ENCODE measurements at regions not wholly inside any gene's neighbourhood (a gene's known extent, or its start where the extent isn't known, plus 50 kb on each side); places are given as distances from the start of the nearest gene placed in this dataset.

DNA sequence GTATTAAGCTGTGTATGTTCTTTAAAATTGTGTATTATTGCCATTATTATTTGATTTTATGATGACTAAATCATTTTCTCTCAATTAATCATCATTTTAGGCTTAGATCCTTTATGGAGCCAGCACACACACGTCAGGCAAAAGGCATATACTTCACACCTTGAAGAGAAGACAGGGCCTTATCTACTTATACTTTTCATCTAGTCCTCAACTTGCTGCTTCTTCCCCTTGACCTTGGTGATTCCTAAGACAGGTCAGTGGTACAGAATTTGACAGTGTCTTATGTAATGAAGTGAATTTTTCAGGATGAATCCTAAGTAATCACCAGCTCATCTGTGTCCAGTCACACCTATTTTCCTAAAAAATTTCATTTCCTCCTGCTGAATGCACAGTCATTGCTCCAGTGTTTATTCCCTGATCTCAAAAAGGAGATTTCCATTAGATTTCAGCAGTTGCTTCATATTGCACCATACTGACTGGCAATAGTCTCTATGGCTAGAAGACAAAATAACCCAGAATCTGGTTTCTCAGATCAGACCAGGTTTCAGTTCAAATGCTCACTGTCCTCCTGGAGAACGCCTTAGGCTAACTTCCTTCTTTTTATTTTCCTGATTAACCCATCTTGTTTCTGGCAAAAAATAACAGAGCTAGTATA is 235.7 kb downstream of the PTH2R start:
- Mint-ChIP-seq H3K27me3 (ENCODE audit: insufficient read depth, unreplicated experiment) (no peaks in the 10 kb centered on the region), H3K9me3 (ENCODE audit: unreplicated experiment) (peaks cover 21% of the 10 kb centered on the region), H3K27ac (ENCODE audit: unreplicated experiment) (no peak overlapping the region), H3K36me3 (ENCODE audit: insufficient read depth, unreplicated experiment) (peaks cover 12% of the 10 kb centered on the region), H3K4me3 (ENCODE audit: unreplicated experiment) (no peak overlapping the region), H3K4me1 (ENCODE audit: low read depth, unreplicated experiment) (peaks cover 20% of the 10 kb centered on the region)
- intact Hi-C loops (cut with micrococcal nuclease; ENCODE audit: unreplicated experiment): no loop called here
- no peak for DNase-seq
- no peaks in the 10 kb centered on the region; the same call in 1 of the 2 replicates for H3K9me3 ChIP-seq
- no peak overlapping the region for H3K4me3 ChIP-seq (ENCODE audit: low read depth, low read length)
- BruUV-seq (replicated peaks): no TSS peak
- ChIA-PET POLR2A (no interaction called here), CTCF (no interaction called here)
- TF ChIP-seq, protein P1, sequence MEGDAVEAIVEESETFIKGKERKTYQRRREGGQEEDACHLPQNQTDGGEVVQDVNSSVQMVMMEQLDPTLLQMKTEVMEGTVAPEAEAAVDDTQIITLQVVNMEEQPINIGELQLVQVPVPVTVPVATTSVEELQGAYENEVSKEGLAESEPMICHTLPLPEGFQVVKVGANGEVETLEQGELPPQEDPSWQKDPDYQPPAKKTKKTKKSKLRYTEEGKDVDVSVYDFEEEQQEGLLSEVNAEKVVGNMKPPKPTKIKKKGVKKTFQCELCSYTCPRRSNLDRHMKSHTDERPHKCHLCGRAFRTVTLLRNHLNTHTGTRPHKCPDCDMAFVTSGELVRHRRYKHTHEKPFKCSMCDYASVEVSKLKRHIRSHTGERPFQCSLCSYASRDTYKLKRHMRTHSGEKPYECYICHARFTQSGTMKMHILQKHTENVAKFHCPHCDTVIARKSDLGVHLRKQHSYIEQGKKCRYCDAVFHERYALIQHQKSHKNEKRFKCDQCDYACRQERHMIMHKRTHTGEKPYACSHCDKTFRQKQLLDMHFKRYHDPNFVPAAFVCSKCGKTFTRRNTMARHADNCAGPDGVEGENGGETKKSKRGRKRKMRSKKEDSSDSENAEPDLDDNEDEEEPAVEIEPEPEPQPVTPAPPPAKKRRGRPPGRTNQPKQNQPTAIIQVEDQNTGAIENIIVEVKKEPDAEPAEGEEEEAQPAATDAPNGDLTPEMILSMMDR (IDR thresholded peaks at IDR 0.05; ENCODE audit: insufficient read depth in 1 of 2, low read depth in 1 of 2, low read length in 1 of 2, severe bottlenecking in 1 of 2, unreplicated experiment in 1 of 2): no peak
- no peaks in the 10 kb centered on the region for H3K27me3 ChIP-seq (replicated peaks; ENCODE audit: control insufficient read depth, insufficient read depth, low read length)
- H3K36me3 ChIP-seq (ENCODE audit: control insufficient read depth, insufficient read depth, low read length): no peaks in the 10 kb centered on the region
- peaks cover 16% of the 10 kb centered on the region for H3K4me1 ChIP-seq

GRCh38 chr2:208643145-208643544 is 236.6 kb downstream of the PTH2R start:
- intact Hi-C loops (cut with micrococcal nuclease; ENCODE audit: unreplicated experiment): no loop called here
- peaks cover 6% of the 10 kb centered on the region for H3K36me3 Mint-ChIP-seq (ENCODE audit: insufficient read depth, unreplicated experiment)
- no peaks in the 10 kb centered on the region for H3K27me3 ChIP-seq (replicated peaks; ENCODE audit: control insufficient read depth, insufficient read depth, low read length)
- H3K9me3 ChIP-seq: no peaks in the 10 kb centered on the region; the same call in 1 of the 2 replicates
- no peaks in the 10 kb centered on the region for H3K36me3 ChIP-seq (ENCODE audit: control insufficient read depth, insufficient read depth, low read length)
- TF ChIP-seq, protein P1 (IDR thresholded peaks at IDR 0.05; ENCODE audit: insufficient read depth in 1 of 2, low read depth in 1 of 2, low read length in 1 of 2, severe bottlenecking in 1 of 2, unreplicated experiment in 1 of 2): no peak
- BruUV-seq (replicated peaks): no TSS peak
- DNase-seq: no peak
- H3K9me3 Mint-ChIP-seq (ENCODE audit: unreplicated experiment): peaks cover 14% of the 10 kb centered on the region
- H3K4me1 Mint-ChIP-seq (ENCODE audit: low read depth, unreplicated experiment): peaks cover 12% of the 10 kb centered on the region
- CTCF ChIA-PET: no interaction called here
- H3K4me1 ChIP-seq: peaks cover 25% of the 10 kb centered on the region
- POLR2A ChIA-PET: no interaction called here
- no peak overlapping the region for H3K4me3 ChIP-seq (ENCODE audit: low read depth, low read length)
- H3K27ac Mint-ChIP-seq (ENCODE audit: unreplicated experiment): no peak overlapping the region
- H3K4me3 Mint-ChIP-seq (ENCODE audit: unreplicated experiment): no peak overlapping the region
- H3K27me3 Mint-ChIP-seq (ENCODE audit: insufficient read depth, unreplicated experiment): no peaks in the 10 kb centered on the region

- Histone ChIP-seq H3K4me1 (peaks cover 15% of the 10 kb centered on the region), H3K4me3 (ENCODE audit: low read depth, low read length) (no peak overlapping the region), H3K36me3 (ENCODE audit: control insufficient read depth, insufficient read depth, low read length) (no peaks in the 10 kb centered on the region), H3K27me3 (replicated peaks; ENCODE audit: control insufficient read depth, insufficient read depth, low read length) (no peaks in the 10 kb centered on the region), H3K9me3 (no peaks in the 10 kb centered on the region)
- Mint-ChIP-seq H3K27me3 (ENCODE audit: insufficient read depth, unreplicated experiment) (no peaks in the 10 kb centered on the region), H3K27ac (ENCODE audit: unreplicated experiment) (no peak overlapping the region), H3K4me1 (ENCODE audit: low read depth, unreplicated experiment) (peaks cover 7% of the 10 kb centered on the region), H3K4me3 (ENCODE audit: unreplicated experiment) (no peak overlapping the region), H3K9me3 (ENCODE audit: unreplicated experiment) (peaks cover 9% of the 10 kb centered on the region), H3K36me3 (ENCODE audit: insufficient read depth, unreplicated experiment) (no peaks in the 10 kb centered on the region)
- TF ChIP-seq, protein P1 (IDR thresholded peaks at IDR 0.05; ENCODE audit: insufficient read depth in 1 of 2, low read depth in 1 of 2, low read length in 1 of 2, severe bottlenecking in 1 of 2, unreplicated experiment in 1 of 2): no peak
- POLR2A ChIA-PET: no interaction called here
- intact Hi-C loops (cut with micrococcal nuclease; ENCODE audit: unreplicated experiment): no loop called here
- no peak for DNase-seq
- CTCF ChIA-PET: no interaction called here
- no TSS peak for BruUV-seq (replicated peaks)
These were observed 238.6 kb downstream of the PTH2R start for GRCh38 chr2:208645226-208645625.
